K562 (cell line): ENCODE measurements at regions not wholly inside any gene's neighbourhood (a gene's known extent, or its start where the extent isn't known, plus 50 kb on each side); places are given as distances from the start of the nearest gene placed in this dataset.
A peak's percentile ranks its signal among the peaks of the same experiment; 100 is the strongest.

Experiments
- ATAC-seq: fragments of 200-7000 bp; cut with Tn5 transposase; 3 replicates; pipeline ENCODE4 v1.9.1; 2020; ENCODE audit warnings: moderate library complexity
- BruUV-seq: library from RNA; stranded (reverse); fragments of 400-500 nt; replicated peaks from 2 replicates; lab custom pipeline; 2021; lab: Mats Ljungman, UMichigan
- CTCF ChIA-PET: fragments of 300-600 bp; formaldehyde crosslinking; extraction: SDS; loops from one replicate; lab custom pipeline; 2021; ENCODE audit warnings: low intra/inter-chr PET ratio; lab: Yijun Ruan, JAX
- POLR2A ChIA-PET: fragments of 300-600, 350-650 bp; sonication (Branson Sonifier 250); formaldehyde crosslinking; extraction: SDS; loops from one replicate; lab custom pipeline; 2021; ENCODE audit warnings: antibody characterized with exemption, inconsistent platforms; lab: Yijun Ruan, JAX
- DNase-seq, 4 experiments: peaks; one replicate each; pipeline versions ENCODE4 v3.0.0 to v3.0.0-alpha.2; 2011 to 2018; ENCODE audit warnings: low spot score in 3 of 4, mixed read lengths in 3 of 4; ENCODE audit errors: extremely low read depth in 1 of 4
- FAIRE-seq: peaks from 2 replicates; lab custom pipeline; 2011; peaks lifted over from hg19 to GRCh38; lab: Jason Lieb, UNC
- H2AFZ ChIP-seq: 2 replicates; pipeline ENCODE4 v1.6.0; 2011; ENCODE audit warnings: low read depth, low read length, control low read depth, inconsistent platforms
- H3K27ac ChIP-seq: fragments of 200-600 bp; 3 replicates; pipeline ENCODE4 v1.8.0; 2011; ENCODE audit warnings: low read depth, mild to moderate bottlenecking, control low read depth, inconsistent platforms, low read length, moderate library complexity, mixed read lengths; ENCODE audit errors: extremely low read depth
- H3K27me3 ChIP-seq, 2 experiments: fragments of 300-600 bp in 1 of 2; 2 replicates in 1 of 2; 3 replicates in 1 of 2; pipeline versions ENCODE4 v1.6.0 to v1.8.0; 2011; ENCODE audit warnings: inconsistent platforms in 2 of 2, low read length in 2 of 2, mild to moderate bottlenecking in 1 of 2, mixed read lengths in 1 of 2, moderate library complexity in 1 of 2; ENCODE audit not compliant: control insufficient read depth in 2 of 2, insufficient read depth in 2 of 2
- H3K36me3 ChIP-seq: fragments of 300-600 bp; 3 replicates; pipeline ENCODE4 v1.8.0; 2011; ENCODE audit warnings: mild to moderate bottlenecking, low read length, inconsistent platforms; ENCODE audit not compliant: control insufficient read depth, insufficient read depth
- H3K4me1 ChIP-seq, 2 experiments: fragments of 200-600 bp in 1 of 2; replicated peaks in 1 of 2; 2 replicates in 1 of 2; 3 replicates in 1 of 2; pipeline versions ENCODE4 v1.5.1 to v1.8.0; 2011; ENCODE audit warnings: inconsistent platforms in 2 of 2, low read length in 2 of 2, mild to moderate bottlenecking in 1 of 2, mixed read lengths in 1 of 2, moderate library complexity in 1 of 2; ENCODE audit not compliant: control insufficient read depth in 2 of 2, insufficient read depth in 2 of 2
- H3K4me2 ChIP-seq: 2 replicates; pipeline ENCODE4 v1.6.1; 2011; ENCODE audit warnings: low read length, control low read depth, inconsistent platforms, mixed read lengths; ENCODE audit not compliant: insufficient read depth
- H3K4me3 ChIP-seq: fragments of 200-600 bp; sonication (generic), shearing (Covaris generic); 2 replicates; pipeline ENCODE4 v1.5.1; 2016; ENCODE audit warnings: control low read depth, inconsistent platforms
- H3K79me2 ChIP-seq: fragments of 200-600 bp; 3 replicates; pipeline ENCODE4 v1.8.0; 2011; ENCODE audit warnings: low read length, inconsistent platforms; ENCODE audit not compliant: control insufficient read depth, insufficient read depth
- H3K9ac ChIP-seq, 2 experiments: 2 replicates each; pipeline versions ENCODE4 v1.6.0 to v1.6.1; 2011; ENCODE audit warnings: low read depth in 2 of 2, low read length in 2 of 2, control low read depth in 1 of 2, inconsistent platforms in 1 of 2, mild to moderate bottlenecking in 1 of 2, mixed read lengths in 1 of 2; ENCODE audit not compliant: insufficient read depth in 1 of 2
- H3K9me1 ChIP-seq: one replicate; pipeline ENCODE4 v1.6.0; 2011; ENCODE audit warnings: inconsistent platforms, mild to moderate bottlenecking, low read length, moderate library complexity; ENCODE audit not compliant: control insufficient read depth, insufficient read depth
- H3K9me3 ChIP-seq: replicated peaks from 2 replicates; pipeline ENCODE4 v1.5.1; 2011; ENCODE audit warnings: low read depth, low read length, inconsistent platforms; ENCODE audit not compliant: control insufficient read depth, insufficient read depth
- H4K20me1 ChIP-seq: replicated peaks from 2 replicates; pipeline ENCODE4 v1.6.1; 2011; ENCODE audit warnings: low read length, inconsistent platforms, mixed read lengths; ENCODE audit not compliant: control insufficient read depth, insufficient read depth
- BMI1 ChIP-seq: fragments of 150-350 bp; IDR thresholded peaks from 2 replicates; pipeline ENCODE4 v1.6.1; 2014; ENCODE audit warnings: low read length
- EWSR1 ChIP-seq: fragments of 450-650 bp; IDR thresholded peaks from 2 replicates; pipeline ENCODE4 v1.6.1; 2018; ENCODE audit warnings: borderline replicate concordance, mild to moderate bottlenecking, low read depth, moderate library complexity; ENCODE audit not compliant: partially characterized antibody
- HDGF ChIP-seq: fragments of 450-650 bp; IDR thresholded peaks from 2 replicates; pipeline ENCODE4 v1.6.1; 2016
- SREBF2 ChIP-seq: sonication (generic); formaldehyde crosslinking; IDR thresholded peaks from 2 replicates; pipeline ENCODE4 v1.4.0; 2020; ENCODE audit warnings: mild to moderate bottlenecking, missing genetic modification reagents
- ZNF41 ChIP-seq: fragments of 250-450 bp; sonication (Bioruptor Pico); conservative IDR thresholded peaks from 2 replicates; pipeline ENCODE4 v1.4.0; 2020; ENCODE audit warnings: mild to moderate bottlenecking
- ZNF830 ChIP-seq: fragments of 250-450 bp; sonication (Bioruptor Pico); IDR thresholded peaks from 2 replicates; pipeline ENCODE4 v1.5.0; 2021; ENCODE audit warnings: mild to moderate bottlenecking
- WGBS: fragments of 100-300 bp; shearing (Covaris generic); methylation state at CpG from one replicate; pipeline ENCODE4 v1.1.6; 2016; ENCODE audit warnings: low coverage, mixed read lengths; ENCODE audit not compliant: insufficient coverage; ENCODE audit errors: missing lambda C conversion rate; 5-methylcytosine and 5-hydroxymethylcytosine counted together
- in situ Hi-C: fragments of 300-500 bp; cut with MboI; formaldehyde crosslinking; loops from 4 replicates; pipeline ENCODE4 v1.15.0; 2018; ENCODE audit warnings: inconsistent platforms, mixed read lengths
- intact Hi-C: fragments of 100-400 bp; cut with micrococcal nuclease; formaldehyde crosslinking; loops from 2 replicates; pipeline ENCODE4 v1.14.2; 2022
- TF ChIP-seq, protein P1 (sequence below): fragments of 250-450 bp; sonication (Bioruptor Pico); IDR thresholded peaks from 2 replicates; pipeline ENCODE4 v1.5.0; 2020; ENCODE audit warnings: mild to moderate bottlenecking
- TF ChIP-seq, protein P2 (sequence below): sonication (generic); formaldehyde crosslinking; IDR thresholded peaks from 2 replicates; pipeline ENCODE4 v1.9.0; 2022; ENCODE audit warnings: mild to moderate bottlenecking, missing genetic modification reagents
- TF ChIP-seq, protein P3 (sequence below), 2 experiments: fragments of 450-650 bp in 1 of 2; IDR thresholded peaks; 2 replicates each; pipeline ENCODE4 v1.6.1; 2011 to 2017; ENCODE audit warnings: low read depth in 2 of 2, antibody characterized with exemption in 1 of 2, borderline replicate concordance in 1 of 2, low read length in 1 of 2, mild to moderate bottlenecking in 1 of 2, mixed read lengths in 1 of 2; ENCODE audit not compliant: control insufficient read depth in 1 of 2
- TF ChIP-seq, protein P4 (sequence below), 2 experiments: fragments of 450-650 bp; IDR thresholded peaks; 2 replicates each; pipeline ENCODE4 v1.6.1; 2018; ENCODE audit warnings: mild to moderate bottlenecking in 2 of 2, low read depth in 1 of 2; ENCODE audit not compliant: partially characterized antibody in 2 of 2

DNA sequence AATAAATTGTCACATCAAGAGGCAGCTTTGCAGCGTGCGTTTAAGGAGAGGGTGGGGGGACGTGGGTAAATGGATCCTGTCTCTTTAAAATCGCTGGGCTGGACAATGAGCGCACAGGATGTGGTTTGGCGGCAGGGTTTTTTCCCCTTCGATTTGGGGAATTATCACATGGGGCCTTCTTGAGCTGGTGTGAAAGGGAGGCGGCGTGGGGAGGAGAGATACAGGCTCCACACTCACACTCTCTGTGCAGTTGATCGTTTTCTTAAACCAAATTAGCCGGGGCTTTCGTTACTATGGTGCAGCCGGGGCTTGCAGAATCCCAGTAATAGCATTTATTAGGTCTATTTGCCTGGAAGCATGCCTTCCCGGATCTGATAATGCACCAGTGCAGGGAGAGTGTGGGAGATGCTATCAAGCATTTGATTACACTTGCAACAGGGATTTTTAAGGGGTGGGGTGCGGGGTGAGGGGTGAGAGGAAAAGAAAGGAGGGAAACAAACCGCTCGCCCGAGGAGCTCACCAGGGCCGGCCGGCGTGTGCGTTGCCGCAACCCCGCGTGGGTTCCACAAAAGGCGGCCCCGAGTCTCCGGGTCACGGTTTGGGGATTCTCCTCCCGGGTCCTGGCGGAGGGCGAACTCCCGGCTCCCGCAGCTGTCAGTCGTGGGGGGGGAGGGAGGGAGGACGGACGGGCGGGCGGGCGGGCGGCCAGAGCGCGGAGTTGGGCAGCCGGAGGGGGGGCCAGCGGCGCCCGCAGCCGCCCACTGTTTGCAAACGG lies 58.8 kb upstream of the GSE1 start:
- in situ Hi-C loops = loop anchor here (5.0 kb wide), 1 partner anchor 112 kb away; no protein-coding TSS in a partner anchor
- no peaks in the 10 kb centered on the region for H3K9me1 ChIP-seq
- H3K27me3 ChIP-seq = no peaks in the 10 kb centered on the region
- no peaks in the 10 kb centered on the region for H3K9me3 ChIP-seq
- ChIA-PET CTCF (interaction anchor here (0.8 to 2.4 kb wide), 4 partner anchors 56 to 133 kb away, joined by 3 to 21 read pairs (median 10); no protein-coding TSS in a partner anchor), POLR2A (interaction anchor here (0.6 to 7.3 kb wide), 25 partner anchors 9 to 336 kb away, joined by 3 to 122 read pairs (median 7); partner anchors contain the start of gene GSE1)
- FAIRE-seq = peak; percentile 89
- H3K79me2 ChIP-seq = peaks cover 89% of the 10 kb centered on the region
- DNase-seq = peak; percentile 74 to 96 (median 82)
- peak overlapping the region; percentile 94 for H3K4me2 ChIP-seq
- BruUV-seq = TSS peak; percentile 76
- peak; percentile 58 for ATAC-seq
- intact Hi-C loops = loop anchor here (1.0 to 5.0 kb wide), 3 partner anchors 16 to 92 kb away; no protein-coding TSS in a partner anchor
- no peak overlapping the region for H2AFZ ChIP-seq
- under 1% methylated on average over 28 of the region's 49 CpGs for WGBS
- H3K4me1 ChIP-seq = peaks cover 21 to 47% of the 10 kb centered on the region in 2 experiments
- H4K20me1 ChIP-seq = peaks cover 8% of the 10 kb centered on the region; the same call in 1 of the 2 replicates
- peak overlapping the region; percentile 92 for H3K4me3 ChIP-seq
- peaks cover 18% of the 10 kb centered on the region; the same call in 2 of the 3 replicates for H3K36me3 ChIP-seq
- H3K9ac ChIP-seq = peak overlapping the region; percentile 97 to 99
- peak overlapping the region; percentile 97 for H3K27ac ChIP-seq
- TF ChIP-seq SREBF2 (CRISPR knock-in tag) = no peak
- TF ChIP-seq, protein P1, sequence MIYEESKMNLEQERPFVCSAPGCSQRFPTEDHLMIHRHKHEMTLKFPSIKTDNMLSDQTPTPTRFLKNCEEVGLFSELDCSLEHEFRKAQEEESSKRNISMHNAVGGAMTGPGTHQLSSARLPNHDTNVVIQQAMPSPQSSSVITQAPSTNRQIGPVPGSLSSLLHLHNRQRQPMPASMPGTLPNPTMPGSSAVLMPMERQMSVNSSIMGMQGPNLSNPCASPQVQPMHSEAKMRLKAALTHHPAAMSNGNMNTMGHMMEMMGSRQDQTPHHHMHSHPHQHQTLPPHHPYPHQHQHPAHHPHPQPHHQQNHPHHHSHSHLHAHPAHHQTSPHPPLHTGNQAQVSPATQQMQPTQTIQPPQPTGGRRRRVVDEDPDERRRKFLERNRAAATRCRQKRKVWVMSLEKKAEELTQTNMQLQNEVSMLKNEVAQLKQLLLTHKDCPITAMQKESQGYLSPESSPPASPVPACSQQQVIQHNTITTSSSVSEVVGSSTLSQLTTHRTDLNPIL (CRISPR knock-in tag) = peak; percentile 45
- TF ChIP-seq ZNF830 (CRISPR knock-in tag) = 0 out of 2 replicates have a peak, but pooled peaks have one; percentile 11
- no peak for TF ChIP-seq EWSR1
- no peak for TF ChIP-seq HDGF
- TF ChIP-seq, protein P2, sequence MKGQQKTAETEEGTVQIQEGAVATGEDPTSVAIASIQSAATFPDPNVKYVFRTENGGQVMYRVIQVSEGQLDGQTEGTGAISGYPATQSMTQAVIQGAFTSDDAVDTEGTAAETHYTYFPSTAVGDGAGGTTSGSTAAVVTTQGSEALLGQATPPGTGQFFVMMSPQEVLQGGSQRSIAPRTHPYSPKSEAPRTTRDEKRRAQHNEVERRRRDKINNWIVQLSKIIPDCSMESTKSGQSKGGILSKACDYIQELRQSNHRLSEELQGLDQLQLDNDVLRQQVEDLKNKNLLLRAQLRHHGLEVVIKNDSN = peak; percentile 66
- TF ChIP-seq, protein P3, sequence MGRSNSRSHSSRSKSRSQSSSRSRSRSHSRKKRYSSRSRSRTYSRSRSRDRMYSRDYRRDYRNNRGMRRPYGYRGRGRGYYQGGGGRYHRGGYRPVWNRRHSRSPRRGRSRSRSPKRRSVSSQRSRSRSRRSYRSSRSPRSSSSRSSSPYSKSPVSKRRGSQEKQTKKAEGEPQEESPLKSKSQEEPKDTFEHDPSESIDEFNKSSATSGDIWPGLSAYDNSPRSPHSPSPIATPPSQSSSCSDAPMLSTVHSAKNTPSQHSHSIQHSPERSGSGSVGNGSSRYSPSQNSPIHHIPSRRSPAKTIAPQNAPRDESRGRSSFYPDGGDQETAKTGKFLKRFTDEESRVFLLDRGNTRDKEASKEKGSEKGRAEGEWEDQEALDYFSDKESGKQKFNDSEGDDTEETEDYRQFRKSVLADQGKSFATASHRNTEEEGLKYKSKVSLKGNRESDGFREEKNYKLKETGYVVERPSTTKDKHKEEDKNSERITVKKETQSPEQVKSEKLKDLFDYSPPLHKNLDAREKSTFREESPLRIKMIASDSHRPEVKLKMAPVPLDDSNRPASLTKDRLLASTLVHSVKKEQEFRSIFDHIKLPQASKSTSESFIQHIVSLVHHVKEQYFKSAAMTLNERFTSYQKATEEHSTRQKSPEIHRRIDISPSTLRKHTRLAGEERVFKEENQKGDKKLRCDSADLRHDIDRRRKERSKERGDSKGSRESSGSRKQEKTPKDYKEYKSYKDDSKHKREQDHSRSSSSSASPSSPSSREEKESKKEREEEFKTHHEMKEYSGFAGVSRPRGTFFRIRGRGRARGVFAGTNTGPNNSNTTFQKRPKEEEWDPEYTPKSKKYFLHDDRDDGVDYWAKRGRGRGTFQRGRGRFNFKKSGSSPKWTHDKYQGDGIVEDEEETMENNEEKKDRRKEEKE (IDR thresholded peaks at IDR 0.05; ENCODE audit: borderline replicate concordance in 1 of 2, control insufficient read depth in 1 of 2, low read depth in 2 of 2, low read length in 1 of 2) = peak in 1 of 2 experiments; percentile 82; a peak in 1 of 4 replicates
- no peak for TF ChIP-seq ZNF41 (CRISPR knock-in tag)
- no peak for TF ChIP-seq BMI1
- TF ChIP-seq, protein P4, sequence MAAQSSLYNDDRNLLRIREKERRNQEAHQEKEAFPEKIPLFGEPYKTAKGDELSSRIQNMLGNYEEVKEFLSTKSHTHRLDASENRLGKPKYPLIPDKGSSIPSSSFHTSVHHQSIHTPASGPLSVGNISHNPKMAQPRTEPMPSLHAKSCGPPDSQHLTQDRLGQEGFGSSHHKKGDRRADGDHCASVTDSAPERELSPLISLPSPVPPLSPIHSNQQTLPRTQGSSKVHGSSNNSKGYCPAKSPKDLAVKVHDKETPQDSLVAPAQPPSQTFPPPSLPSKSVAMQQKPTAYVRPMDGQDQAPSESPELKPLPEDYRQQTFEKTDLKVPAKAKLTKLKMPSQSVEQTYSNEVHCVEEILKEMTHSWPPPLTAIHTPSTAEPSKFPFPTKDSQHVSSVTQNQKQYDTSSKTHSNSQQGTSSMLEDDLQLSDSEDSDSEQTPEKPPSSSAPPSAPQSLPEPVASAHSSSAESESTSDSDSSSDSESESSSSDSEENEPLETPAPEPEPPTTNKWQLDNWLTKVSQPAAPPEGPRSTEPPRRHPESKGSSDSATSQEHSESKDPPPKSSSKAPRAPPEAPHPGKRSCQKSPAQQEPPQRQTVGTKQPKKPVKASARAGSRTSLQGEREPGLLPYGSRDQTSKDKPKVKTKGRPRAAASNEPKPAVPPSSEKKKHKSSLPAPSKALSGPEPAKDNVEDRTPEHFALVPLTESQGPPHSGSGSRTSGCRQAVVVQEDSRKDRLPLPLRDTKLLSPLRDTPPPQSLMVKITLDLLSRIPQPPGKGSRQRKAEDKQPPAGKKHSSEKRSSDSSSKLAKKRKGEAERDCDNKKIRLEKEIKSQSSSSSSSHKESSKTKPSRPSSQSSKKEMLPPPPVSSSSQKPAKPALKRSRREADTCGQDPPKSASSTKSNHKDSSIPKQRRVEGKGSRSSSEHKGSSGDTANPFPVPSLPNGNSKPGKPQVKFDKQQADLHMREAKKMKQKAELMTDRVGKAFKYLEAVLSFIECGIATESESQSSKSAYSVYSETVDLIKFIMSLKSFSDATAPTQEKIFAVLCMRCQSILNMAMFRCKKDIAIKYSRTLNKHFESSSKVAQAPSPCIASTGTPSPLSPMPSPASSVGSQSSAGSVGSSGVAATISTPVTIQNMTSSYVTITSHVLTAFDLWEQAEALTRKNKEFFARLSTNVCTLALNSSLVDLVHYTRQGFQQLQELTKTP (IDR thresholded peaks at IDR 0.05; ENCODE audit: low read depth in 1 of 2, partially characterized antibody in 2 of 2) = peak; percentile 72 to 93
